ENCODE measurements at regions not wholly inside any gene's neighbourhood (a gene's known extent, or its start where the extent isn't known, plus 50 kb on each side); places are given as distances from the start of the nearest gene placed in this dataset.

- Histone ChIP-seq H3K9me3 (ENCODE audit: control insufficient read depth, low read length) (no peaks in the 10 kb centered on the region), H3K36me3 (ENCODE audit: control insufficient read depth, insufficient read depth, low read length) (no peaks in the 10 kb centered on the region), H3K4me2 (ENCODE audit: low read length) (no peak overlapping the region), H3K9ac (no peak overlapping the region), H3K4me1 (no peaks in the 10 kb centered on the region), H3K27ac (no peak overlapping the region), H2AFZ (no peak overlapping the region), H3K79me2 (no peaks in the 10 kb centered on the region), H3K4me3 (ENCODE audit: low read depth, low read length) (no peak overlapping the region), H3K27me3 (ENCODE audit: control insufficient read depth, insufficient read depth, low read length) (no peaks in the 10 kb centered on the region)
- TF ChIP-seq CTCF (IDR thresholded peaks at IDR 0.05): no peak
Measured at GRCh38 chr4:160213366-160213765, 1110.5 kb downstream of the RAPGEF2 start.

GRCh38 chr4:160217352-160217751 is 1114.5 kb downstream of the RAPGEF2 start:
- H3K9ac ChIP-seq: no peak overlapping the region
- no peak for TF ChIP-seq CTCF (IDR thresholded peaks at IDR 0.05)
- no peak overlapping the region for H2AFZ ChIP-seq
- no peaks in the 10 kb centered on the region for H3K27me3 ChIP-seq (ENCODE audit: control insufficient read depth, insufficient read depth, low read length)
- no peak overlapping the region for H3K4me3 ChIP-seq (ENCODE audit: low read depth, low read length)
- no peak overlapping the region for H3K4me2 ChIP-seq (ENCODE audit: low read length)
- no peaks in the 10 kb centered on the region for H3K36me3 ChIP-seq (ENCODE audit: control insufficient read depth, insufficient read depth, low read length)
- H3K9me3 ChIP-seq (ENCODE audit: control insufficient read depth, low read length): no peaks in the 10 kb centered on the region
- H3K79me2 ChIP-seq: no peaks in the 10 kb centered on the region
- no peaks in the 10 kb centered on the region for H3K4me1 ChIP-seq
- H3K27ac ChIP-seq: no peak overlapping the region

GRCh38 chr4:160224049-160224448 is 1121.2 kb downstream of the RAPGEF2 start:
- H3K27ac ChIP-seq: no peak overlapping the region
- no peak for TF ChIP-seq CTCF (IDR thresholded peaks at IDR 0.05)
- no peaks in the 10 kb centered on the region for H3K9me3 ChIP-seq (ENCODE audit: control insufficient read depth, low read length)
- H3K36me3 ChIP-seq (ENCODE audit: control insufficient read depth, insufficient read depth, low read length): no peaks in the 10 kb centered on the region
- H3K4me3 ChIP-seq (ENCODE audit: low read depth, low read length): no peak overlapping the region
- H3K79me2 ChIP-seq: no peaks in the 10 kb centered on the region
- no peak overlapping the region for H3K9ac ChIP-seq
- no peaks in the 10 kb centered on the region for H3K4me1 ChIP-seq
- H3K4me2 ChIP-seq (ENCODE audit: low read length): no peak overlapping the region
- H3K27me3 ChIP-seq (ENCODE audit: control insufficient read depth, insufficient read depth, low read length): no peaks in the 10 kb centered on the region
- no peak overlapping the region for H2AFZ ChIP-seq

DNA sequence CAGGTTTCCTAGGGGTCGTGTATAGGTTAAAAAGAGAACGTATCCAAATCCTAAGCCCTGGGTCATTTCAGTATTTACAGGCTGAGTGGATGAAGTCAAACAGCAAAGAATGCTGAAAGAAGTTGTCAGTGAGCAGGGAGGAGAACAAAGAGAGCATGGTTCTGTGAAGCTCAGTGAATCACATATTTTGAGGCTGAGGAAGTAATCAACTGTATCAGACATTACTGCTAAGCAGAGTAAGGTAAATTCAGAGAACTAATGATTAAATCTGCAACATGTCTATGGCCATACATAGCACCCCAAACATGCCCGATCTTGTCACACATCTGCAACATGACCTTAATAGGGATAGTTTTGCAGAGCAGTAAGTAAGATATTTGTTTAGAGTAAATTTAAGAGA is 1130.3 kb downstream of the RAPGEF2 start:
- Histone ChIP-seq H3K36me3 (ENCODE audit: control insufficient read depth, insufficient read depth, low read length) (no peaks in the 10 kb centered on the region), H3K4me2 (ENCODE audit: low read length) (no peak overlapping the region), H3K27me3 (ENCODE audit: control insufficient read depth, insufficient read depth, low read length) (no peaks in the 10 kb centered on the region), H2AFZ (no peak overlapping the region), H3K9ac (no peak overlapping the region), H3K27ac (no peak overlapping the region), H3K9me3 (ENCODE audit: control insufficient read depth, low read length) (no peaks in the 10 kb centered on the region), H3K79me2 (no peaks in the 10 kb centered on the region), H3K4me3 (ENCODE audit: low read depth, low read length) (no peak overlapping the region), H3K4me1 (no peaks in the 10 kb centered on the region)
- no peak for TF ChIP-seq CTCF (IDR thresholded peaks at IDR 0.05)

DNA sequence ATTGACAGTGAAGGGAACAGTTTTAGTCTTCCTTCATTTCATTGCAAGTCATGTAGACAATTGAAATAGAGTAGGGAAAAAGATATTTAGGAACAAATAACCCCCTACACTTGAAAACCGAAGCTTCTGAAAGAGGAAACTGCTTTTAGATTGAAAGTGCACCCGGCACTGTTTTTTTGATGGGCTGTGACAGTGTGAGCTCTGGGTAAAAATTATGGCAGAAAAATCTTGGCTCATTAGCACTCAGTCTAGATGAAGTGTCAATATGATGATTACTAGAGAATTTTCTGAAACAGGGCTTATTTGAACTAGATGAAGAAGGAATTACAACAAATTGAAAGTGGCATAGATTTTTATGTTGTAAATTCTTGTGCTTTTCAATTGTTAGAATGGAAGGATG is 1132.4 kb downstream of the RAPGEF2 start:
- H3K27ac ChIP-seq: no peak overlapping the region
- no peaks in the 10 kb centered on the region for H3K9me3 ChIP-seq (ENCODE audit: control insufficient read depth, low read length)
- H3K79me2 ChIP-seq: no peaks in the 10 kb centered on the region
- no peak overlapping the region for H2AFZ ChIP-seq
- H3K27me3 ChIP-seq (ENCODE audit: control insufficient read depth, insufficient read depth, low read length): no peaks in the 10 kb centered on the region
- no peak overlapping the region for H3K4me2 ChIP-seq (ENCODE audit: low read length)
- no peak overlapping the region for H3K4me3 ChIP-seq (ENCODE audit: low read depth, low read length)
- H3K4me1 ChIP-seq: no peaks in the 10 kb centered on the region
- no peak for TF ChIP-seq CTCF (IDR thresholded peaks at IDR 0.05)
- no peak overlapping the region for H3K9ac ChIP-seq
- no peaks in the 10 kb centered on the region for H3K36me3 ChIP-seq (ENCODE audit: control insufficient read depth, insufficient read depth, low read length)

All from parathyroid adenoma (tissue), 2 donors.